ENCODE measurements at regions not wholly inside any gene's neighbourhood (a gene's known extent, or its start where the extent isn't known, plus 50 kb on each side); places are given as distances from the start of the nearest gene placed in this dataset.

- H3K9me2 ChIP-seq (replicated peaks; ENCODE audit: low read depth, low read length) = no peaks in the 10 kb centered on the region
- no peak overlapping the region for H2AFZ ChIP-seq (ENCODE audit: low read length)
- no peak overlapping the region for H3K9ac ChIP-seq (ENCODE audit: low read depth, low read length, poor library complexity, severe bottlenecking)
- no peaks in the 10 kb centered on the region for H4K20me1 ChIP-seq (ENCODE audit: insufficient read depth, low read length, poor library complexity, severe bottlenecking)
- H3K9me3 ChIP-seq (ENCODE audit: insufficient read depth, low read depth, low read length) = no peaks in the 10 kb centered on the region
- no peak overlapping the region for H3K4me3 ChIP-seq (ENCODE audit: low read length, poor library complexity, severe bottlenecking)
- no peaks in the 10 kb centered on the region for H3K79me2 ChIP-seq (ENCODE audit: insufficient read depth, low read length)
- no peaks in the 10 kb centered on the region for H3K27me3 ChIP-seq (ENCODE audit: insufficient read depth, low read length, poor library complexity, severe bottlenecking)
- H3F3A ChIP-seq (ENCODE audit: low read depth) = no peaks in the 10 kb centered on the region
- TF ChIP-seq EZH2phosphoT487 (IDR thresholded peaks at IDR 0.05; ENCODE audit: borderline replicate concordance) = no peak
- TF ChIP-seq, protein P1, sequence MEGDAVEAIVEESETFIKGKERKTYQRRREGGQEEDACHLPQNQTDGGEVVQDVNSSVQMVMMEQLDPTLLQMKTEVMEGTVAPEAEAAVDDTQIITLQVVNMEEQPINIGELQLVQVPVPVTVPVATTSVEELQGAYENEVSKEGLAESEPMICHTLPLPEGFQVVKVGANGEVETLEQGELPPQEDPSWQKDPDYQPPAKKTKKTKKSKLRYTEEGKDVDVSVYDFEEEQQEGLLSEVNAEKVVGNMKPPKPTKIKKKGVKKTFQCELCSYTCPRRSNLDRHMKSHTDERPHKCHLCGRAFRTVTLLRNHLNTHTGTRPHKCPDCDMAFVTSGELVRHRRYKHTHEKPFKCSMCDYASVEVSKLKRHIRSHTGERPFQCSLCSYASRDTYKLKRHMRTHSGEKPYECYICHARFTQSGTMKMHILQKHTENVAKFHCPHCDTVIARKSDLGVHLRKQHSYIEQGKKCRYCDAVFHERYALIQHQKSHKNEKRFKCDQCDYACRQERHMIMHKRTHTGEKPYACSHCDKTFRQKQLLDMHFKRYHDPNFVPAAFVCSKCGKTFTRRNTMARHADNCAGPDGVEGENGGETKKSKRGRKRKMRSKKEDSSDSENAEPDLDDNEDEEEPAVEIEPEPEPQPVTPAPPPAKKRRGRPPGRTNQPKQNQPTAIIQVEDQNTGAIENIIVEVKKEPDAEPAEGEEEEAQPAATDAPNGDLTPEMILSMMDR (conservative IDR thresholded peaks at IDR 0.05; ENCODE audit: low read length) = no peak
- no peaks in the 10 kb centered on the region for H3K36me3 ChIP-seq (ENCODE audit: insufficient read depth, low read length)
- H3K4me1 ChIP-seq (ENCODE audit: insufficient read depth, low read length, poor library complexity, severe bottlenecking) = peaks cover 17% of the 10 kb centered on the region
- H3K4me2 ChIP-seq (ENCODE audit: low read depth, low read length, poor library complexity, severe bottlenecking) = no peak overlapping the region
Measured at GRCh38 chr1:59005491-59006288, 221.8 kb upstream of the JUN start.

GRCh38 chr1:59006289-59006658 is 222.4 kb upstream of the JUN start:
- H3K27me3 ChIP-seq (ENCODE audit: insufficient read depth, low read length, poor library complexity, severe bottlenecking) = no peaks in the 10 kb centered on the region
- no peaks in the 10 kb centered on the region for H4K20me1 ChIP-seq (ENCODE audit: insufficient read depth, low read length, poor library complexity, severe bottlenecking)
- H3F3A ChIP-seq (ENCODE audit: low read depth) = no peaks in the 10 kb centered on the region
- H3K36me3 ChIP-seq (ENCODE audit: insufficient read depth, low read length) = no peaks in the 10 kb centered on the region
- H3K4me2 ChIP-seq (ENCODE audit: low read depth, low read length, poor library complexity, severe bottlenecking) = no peak overlapping the region
- no peak overlapping the region for H3K9ac ChIP-seq (ENCODE audit: low read depth, low read length, poor library complexity, severe bottlenecking)
- H2AFZ ChIP-seq (ENCODE audit: low read length) = peak overlapping the region; percentile 45; the same call in 1 of the 2 replicates
- H3K9me3 ChIP-seq (ENCODE audit: insufficient read depth, low read depth, low read length) = no peaks in the 10 kb centered on the region
- TF ChIP-seq, protein P1 (conservative IDR thresholded peaks at IDR 0.05; ENCODE audit: low read length) = no peak
- no peak for TF ChIP-seq EZH2phosphoT487 (IDR thresholded peaks at IDR 0.05; ENCODE audit: borderline replicate concordance)
- H3K79me2 ChIP-seq (ENCODE audit: insufficient read depth, low read length) = no peaks in the 10 kb centered on the region
- H3K4me3 ChIP-seq (ENCODE audit: low read length, poor library complexity, severe bottlenecking) = no peak overlapping the region
- H3K9me2 ChIP-seq (replicated peaks; ENCODE audit: low read depth, low read length) = no peaks in the 10 kb centered on the region
- H3K4me1 ChIP-seq (ENCODE audit: insufficient read depth, low read length, poor library complexity, severe bottlenecking) = peaks cover 17% of the 10 kb centered on the region

DNA sequence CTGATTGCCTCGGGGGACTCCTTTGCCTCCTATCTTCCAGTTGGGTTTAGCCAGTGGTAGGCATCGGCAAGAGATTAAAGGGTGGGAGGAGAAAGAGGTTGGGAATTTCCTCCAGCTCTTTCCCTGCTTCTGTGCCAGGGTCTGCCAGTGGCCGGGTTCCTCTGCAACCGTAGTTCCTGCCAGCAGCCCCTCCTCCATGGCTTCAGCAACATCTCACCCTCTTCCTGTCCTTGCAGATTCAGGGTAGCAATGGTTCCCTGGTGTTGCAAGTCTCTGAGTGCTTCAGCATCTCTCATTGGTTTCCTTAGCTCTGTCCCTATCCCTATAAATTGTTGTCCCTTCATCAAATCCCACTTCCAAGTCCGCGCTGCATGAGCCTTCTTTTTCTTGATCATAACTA is 223.1 kb upstream of the JUN start:
- Histone ChIP-seq H2AFZ (ENCODE audit: low read length) (peak overlapping the region; percentile 53), H3K9ac (ENCODE audit: low read depth, low read length, poor library complexity, severe bottlenecking) (no peak overlapping the region), H3K36me3 (ENCODE audit: insufficient read depth, low read length) (no peaks in the 10 kb centered on the region), H3K79me2 (ENCODE audit: insufficient read depth, low read length) (no peaks in the 10 kb centered on the region), H4K20me1 (ENCODE audit: insufficient read depth, low read length, poor library complexity, severe bottlenecking) (no peaks in the 10 kb centered on the region), H3K4me2 (ENCODE audit: low read depth, low read length, poor library complexity, severe bottlenecking) (no peak overlapping the region), H3K9me2 (replicated peaks; ENCODE audit: low read depth, low read length) (no peaks in the 10 kb centered on the region), H3K4me1 (ENCODE audit: insufficient read depth, low read length, poor library complexity, severe bottlenecking) (peaks cover 17% of the 10 kb centered on the region), H3K4me3 (ENCODE audit: low read length, poor library complexity, severe bottlenecking) (no peak overlapping the region), H3F3A (ENCODE audit: low read depth) (no peaks in the 10 kb centered on the region), H3K27me3 (ENCODE audit: insufficient read depth, low read length, poor library complexity, severe bottlenecking) (no peaks in the 10 kb centered on the region), H3K9me3 (ENCODE audit: insufficient read depth, low read depth, low read length) (no peaks in the 10 kb centered on the region)
- TF ChIP-seq, protein P1 (conservative IDR thresholded peaks at IDR 0.05; ENCODE audit: low read length) = no peak
- no peak for TF ChIP-seq EZH2phosphoT487 (IDR thresholded peaks at IDR 0.05; ENCODE audit: borderline replicate concordance)

Data from Loucy (cell line).